ENCODE measurements at regions not wholly inside any gene's neighbourhood (a gene's known extent, or its start where the extent isn't known, plus 50 kb on each side); places are given as distances from the start of the nearest gene placed in this dataset.

DNA sequence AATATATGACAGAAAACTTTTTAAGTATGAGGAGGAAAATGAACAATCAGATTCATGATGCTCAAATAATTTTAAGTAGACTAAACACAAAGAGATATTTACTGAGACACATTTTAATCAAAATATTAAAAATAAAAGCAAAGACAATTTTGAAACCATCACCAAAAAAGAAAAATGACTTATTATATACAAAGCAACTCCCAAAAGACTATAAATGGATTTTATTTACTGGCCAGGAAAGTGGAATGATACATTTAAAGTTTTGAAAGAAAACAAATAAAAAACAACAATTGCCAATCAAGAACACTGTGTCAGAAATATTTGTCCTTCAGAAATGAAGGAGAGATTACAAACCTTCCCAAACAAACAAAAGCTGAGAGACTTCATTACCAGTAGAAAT, 968.5 kb upstream of the CELF4 start:
- no peak for TF ChIP-seq POLR2A (IDR thresholded peaks at IDR 0.05)
- TF ChIP-seq, protein P1, sequence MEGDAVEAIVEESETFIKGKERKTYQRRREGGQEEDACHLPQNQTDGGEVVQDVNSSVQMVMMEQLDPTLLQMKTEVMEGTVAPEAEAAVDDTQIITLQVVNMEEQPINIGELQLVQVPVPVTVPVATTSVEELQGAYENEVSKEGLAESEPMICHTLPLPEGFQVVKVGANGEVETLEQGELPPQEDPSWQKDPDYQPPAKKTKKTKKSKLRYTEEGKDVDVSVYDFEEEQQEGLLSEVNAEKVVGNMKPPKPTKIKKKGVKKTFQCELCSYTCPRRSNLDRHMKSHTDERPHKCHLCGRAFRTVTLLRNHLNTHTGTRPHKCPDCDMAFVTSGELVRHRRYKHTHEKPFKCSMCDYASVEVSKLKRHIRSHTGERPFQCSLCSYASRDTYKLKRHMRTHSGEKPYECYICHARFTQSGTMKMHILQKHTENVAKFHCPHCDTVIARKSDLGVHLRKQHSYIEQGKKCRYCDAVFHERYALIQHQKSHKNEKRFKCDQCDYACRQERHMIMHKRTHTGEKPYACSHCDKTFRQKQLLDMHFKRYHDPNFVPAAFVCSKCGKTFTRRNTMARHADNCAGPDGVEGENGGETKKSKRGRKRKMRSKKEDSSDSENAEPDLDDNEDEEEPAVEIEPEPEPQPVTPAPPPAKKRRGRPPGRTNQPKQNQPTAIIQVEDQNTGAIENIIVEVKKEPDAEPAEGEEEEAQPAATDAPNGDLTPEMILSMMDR (IDR thresholded peaks at IDR 0.05): no peak

Data from ovary (tissue), 3 donors.